Activated CD8-positive, alpha-beta T cell treated with anti-CD3 and anti-CD28 coated beads for 36 hours (primary cell): ENCODE measurements at regions not wholly inside any gene's neighbourhood (a gene's known extent, or its start where the extent isn't known, plus 50 kb on each side); places are given as distances from the start of the nearest gene placed in this dataset.

Source experiments
- ATAC-seq: fragments of 200-7000 bp; cut with Tn5 transposase; one replicate; pipeline ENCODE4 v1.10.0; 2021; ENCODE audit warnings: mild to moderate bottlenecking, moderate library complexity
- CTCF ChIA-PET: fragments of 350-600 bp; sonication (Branson Sonifier 250); formaldehyde crosslinking; loops from one replicate; lab custom pipeline; 2021; ENCODE audit warnings: antibody characterized with exemption; lab: Charles Lee
- POLR2A ChIA-PET: fragments of 350-600 bp; sonication (Branson Sonifier 250); formaldehyde crosslinking; loops from one replicate; lab custom pipeline; 2021; ENCODE audit warnings: antibody characterized with exemption; lab: Charles Lee
- DNase-seq: peaks from one replicate; pipeline ENCODE4 v3.0.0-alpha.2; 2020
- H3K27ac Mint-ChIP-seq: one replicate; pipeline ENCODE4 v1.8.0; 2021; ENCODE audit warnings: mild to moderate bottlenecking, mixed read lengths
- H3K27me3 Mint-ChIP-seq: one replicate; pipeline ENCODE4 v1.8.0; 2021; ENCODE audit warnings: mixed read lengths
- H3K36me3 Mint-ChIP-seq: one replicate; pipeline ENCODE4 v1.8.0; 2021; ENCODE audit warnings: low read depth, mixed read lengths
- H3K4me1 Mint-ChIP-seq: one replicate; pipeline ENCODE4 v1.8.0; 2021; ENCODE audit warnings: low read depth, mixed read lengths
- H3K4me3 Mint-ChIP-seq: one replicate; pipeline ENCODE4 v1.8.0; 2021; ENCODE audit warnings: mild to moderate bottlenecking, moderate library complexity, mixed read lengths
- H3K9me3 Mint-ChIP-seq: one replicate; pipeline ENCODE4 v1.8.0; 2021; ENCODE audit warnings: mixed read lengths
- CTCF ChIP-seq: fragments of 200-600 bp; IDR thresholded peaks from one replicate; pipeline ENCODE4 v1.8.0; 2022; ENCODE audit warnings: antibody characterized with exemption, mild to moderate bottlenecking
- intact Hi-C: fragments of 100-400 bp; cut with micrococcal nuclease; formaldehyde crosslinking; loops from one replicate; pipeline ENCODE4 v1.10.0; 2022

DNA sequence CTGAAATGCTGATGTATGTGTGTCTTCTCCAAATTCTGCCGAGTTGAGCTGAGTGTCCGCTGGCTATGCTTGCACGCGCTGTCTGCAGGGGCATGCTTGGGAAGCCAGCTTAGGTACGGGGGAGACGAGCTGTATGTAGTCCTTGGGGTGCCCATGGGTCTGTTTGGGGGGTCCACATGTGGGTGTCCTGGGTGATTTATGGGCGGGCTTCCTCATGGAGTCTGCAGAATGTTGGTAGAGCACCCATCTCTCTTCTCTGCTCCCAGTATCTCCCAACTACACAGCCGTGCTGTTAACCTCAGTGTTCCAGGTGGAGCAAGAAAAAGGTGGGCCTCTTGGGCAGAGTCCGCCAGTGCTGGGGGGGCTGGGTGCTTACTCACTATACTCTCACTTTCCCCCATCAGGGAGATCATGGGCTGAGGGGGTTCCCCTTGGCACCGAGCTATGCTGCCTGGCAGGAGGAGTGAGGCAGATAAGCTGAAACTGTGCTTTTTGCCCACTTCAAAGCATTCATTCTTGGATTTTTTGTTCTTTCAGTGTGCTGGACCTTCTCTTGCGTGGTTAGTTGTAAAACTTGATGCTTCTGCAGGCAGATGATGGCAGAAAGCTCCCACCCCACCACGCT is 128.2 kb upstream of the ALKAL2 start:
- TF ChIP-seq CTCF, result no peak
- H3K36me3 Mint-ChIP-seq, result no peaks in the 10 kb centered on the region
- H3K9me3 Mint-ChIP-seq, result no peaks in the 10 kb centered on the region
- no peak overlapping the region for H3K4me3 Mint-ChIP-seq
- intact Hi-C loops, result no loop called here
- ChIA-PET CTCF (no interaction called here), POLR2A (no interaction called here)
- no peak overlapping the region for H3K27ac Mint-ChIP-seq
- DNase-seq (peak; percentile 28), ATAC-seq (peak; percentile 66)
- H3K4me1 Mint-ChIP-seq, result peaks cover 3% of the 10 kb centered on the region
- peaks cover 6% of the 10 kb centered on the region for H3K27me3 Mint-ChIP-seq

GRCh38 chr2:409523-409922 is 121.6 kb upstream of the ALKAL2 start:
- Mint-ChIP-seq H3K4me1 (no peaks in the 10 kb centered on the region), H3K4me3 (no peak overlapping the region), H3K36me3 (no peaks in the 10 kb centered on the region), H3K27ac (no peak overlapping the region), H3K9me3 (peaks cover 3% of the 10 kb centered on the region), H3K27me3 (peaks cover 4% of the 10 kb centered on the region)
- ATAC-seq (no peak), DNase-seq (no peak)
- ChIA-PET POLR2A (no interaction called here), CTCF (no interaction called here)
- no peak for TF ChIP-seq CTCF
- intact Hi-C loops, result no loop called here

- intact Hi-C loops, result no loop called here
- DNase-seq (no peak), ATAC-seq (no peak)
- no peak overlapping the region for H3K27ac Mint-ChIP-seq
- H3K4me1 Mint-ChIP-seq, result no peaks in the 10 kb centered on the region
- no peaks in the 10 kb centered on the region for H3K36me3 Mint-ChIP-seq
- H3K27me3 Mint-ChIP-seq, result no peaks in the 10 kb centered on the region
- H3K4me3 Mint-ChIP-seq, result no peak overlapping the region
- ChIA-PET POLR2A (no interaction called here), CTCF (no interaction called here)
- no peak for TF ChIP-seq CTCF
- peaks cover 12% of the 10 kb centered on the region for H3K9me3 Mint-ChIP-seq
Observed at GRCh38 chr2:407630-408029, 119.7 kb upstream of the ALKAL2 start.

DNA sequence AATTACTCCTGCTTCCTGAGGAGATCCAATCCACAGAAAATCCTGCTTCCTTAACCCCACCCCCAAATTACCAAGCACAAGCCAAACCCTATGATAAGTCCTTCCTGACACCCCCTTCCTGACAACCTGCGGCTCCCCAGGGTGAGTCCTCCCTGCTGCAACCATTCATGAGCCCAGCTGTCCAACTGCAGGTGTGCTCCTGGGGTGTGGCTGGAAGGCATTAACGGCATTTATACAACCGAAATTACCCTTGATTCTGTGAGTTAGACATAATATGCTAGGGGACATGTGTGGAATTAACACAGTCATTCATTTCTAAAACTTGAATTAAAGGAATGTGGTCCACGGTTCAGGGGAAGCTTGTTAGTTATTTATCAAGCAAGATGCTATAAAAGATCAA is 119.0 kb upstream of the ALKAL2 start:
- CTCF ChIA-PET, result no interaction called here
- POLR2A ChIA-PET, result no interaction called here
- H3K4me1 Mint-ChIP-seq, result no peaks in the 10 kb centered on the region
- intact Hi-C loops, result no loop called here
- peaks cover 12% of the 10 kb centered on the region for H3K9me3 Mint-ChIP-seq
- no peak overlapping the region for H3K27ac Mint-ChIP-seq
- H3K36me3 Mint-ChIP-seq, result no peaks in the 10 kb centered on the region
- no peak for DNase-seq
- TF ChIP-seq CTCF, result no peak
- ATAC-seq, result no peak
- H3K4me3 Mint-ChIP-seq, result no peak overlapping the region
- no peaks in the 10 kb centered on the region for H3K27me3 Mint-ChIP-seq

DNA sequence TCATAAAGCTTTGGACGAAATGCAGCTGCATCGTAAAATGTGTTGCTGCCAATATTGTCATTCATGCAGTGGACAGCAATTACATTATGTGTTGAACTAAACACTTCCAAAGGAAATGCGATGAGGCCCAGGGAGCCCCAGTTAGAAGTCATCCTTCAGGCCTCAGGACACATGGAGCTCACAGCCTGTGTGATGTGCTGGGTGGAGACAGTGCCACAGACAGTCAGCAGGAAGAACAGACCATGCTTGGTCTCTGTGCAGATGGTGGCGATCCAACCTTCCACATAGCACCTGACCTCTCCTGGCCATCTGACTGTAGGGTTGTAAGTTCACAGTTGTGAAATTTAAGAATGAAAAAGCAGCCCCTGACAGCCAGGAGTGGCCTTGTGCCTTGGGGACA is 118.3 kb upstream of the ALKAL2 start:
- H3K9me3 Mint-ChIP-seq, result peaks cover 12% of the 10 kb centered on the region
- DNase-seq, result no peak
- no peaks in the 10 kb centered on the region for H3K27me3 Mint-ChIP-seq
- no peaks in the 10 kb centered on the region for H3K36me3 Mint-ChIP-seq
- ChIA-PET POLR2A (no interaction called here), CTCF (interaction anchor here (1.1 kb wide), 1 partner anchor 9 kb away, joined by 3 read pairs; no protein-coding TSS in a partner anchor)
- H3K4me3 Mint-ChIP-seq, result no peak overlapping the region
- no peak overlapping the region for H3K27ac Mint-ChIP-seq
- no peaks in the 10 kb centered on the region for H3K4me1 Mint-ChIP-seq
- intact Hi-C loops, result no loop called here
- TF ChIP-seq CTCF, result no peak
- ATAC-seq, result no peak
